Psoas muscle (tissue), 7 donors: ENCODE measurements at regions not wholly inside any gene's neighbourhood (a gene's known extent, or its start where the extent isn't known, plus 50 kb on each side); places are given as distances from the start of the nearest gene placed in this dataset.

Experiments
- ATAC-seq, 4 donors: fragments of 200-7000 bp; cut with Tn5 transposase; one replicate each; pipeline ENCODE4 v1.9.1; 2020; ENCODE audit warnings: moderate library complexity in 3 of 4, mild to moderate bottlenecking in 2 of 4
- DNase-seq, 2 donors: peaks; one replicate each; pipeline ENCODE4 v3.0.0-alpha.2; 2020
- H3K27ac ChIP-seq: fragments of 200-600 bp; one replicate; pipeline ENCODE4 v1.8.0; 2022
- H3K27me3 ChIP-seq, 3 donors: fragments of 200-600 bp in 1 of 3; one replicate each; pipeline versions ENCODE4 v1.6.1 to v1.8.0; 2013 to 2022; ENCODE audit warnings: low read length in 2 of 3, mild to moderate bottlenecking in 2 of 3, moderate library complexity in 1 of 3; ENCODE audit not compliant: insufficient read depth in 3 of 3
- H3K36me3 ChIP-seq, 2 donors: fragments of 200-600 bp in 1 of 2; one replicate each; pipeline versions ENCODE4 v1.6.1 to v1.8.0; 2013 to 2022; ENCODE audit warnings: low read depth in 1 of 2, mild to moderate bottlenecking in 1 of 2, moderate library complexity in 1 of 2; ENCODE audit not compliant: insufficient read depth in 1 of 2
- H3K4me1 ChIP-seq: fragments of 200-600 bp; one replicate; pipeline ENCODE4 v1.8.0; 2022
- H3K4me3 ChIP-seq: fragments of 200-600 bp; one replicate; pipeline ENCODE4 v1.8.0; 2022; ENCODE audit warnings: mild to moderate bottlenecking
- H3K9me3 ChIP-seq: fragments of 200-600 bp; one replicate; pipeline ENCODE4 v1.8.0; 2022
- CTCF ChIP-seq: fragments of 200-600 bp; IDR thresholded peaks from one replicate; pipeline ENCODE4 v1.8.0; 2022; ENCODE audit warnings: antibody characterized with exemption
- WGBS, 3 donors: extraction: QIAGEN DNeasy Blood & Tissue Kit; methylation state at CpG; one replicate each; pipeline versions ENCODE4 v1.1.6 to v1.1.7; 2013; 5-methylcytosine and 5-hydroxymethylcytosine counted together
- intact Hi-C, 2 donors: fragments of 100-400 bp; cut with DNase I; formaldehyde crosslinking; loops; one replicate each; pipeline versions ENCODE4 v1.11.0 to v1.14.2; 2022
- donor health status: healthy with polysubstance abuse.
- donor health status: DM: no; HTN: no; CAD: no; lungs with moderate emphysema.
- donor health status: Bipolar disorder and iron deficiency.
- donor health status: healthy.
- donor health status: DM: yes; HTN: yes; CAD: no.
- donor health status: DM: no; HTN: no; CAD: no.
- donor health status: DM: yes; HTN: yes; CAD: no.

GRCh38 chr5:138698713-138699112 is 54.5 kb upstream of the CTNNA1 start:
- 80 to 89% (median 82%) methylated on average over 5 of the region's 5 CpGs for WGBS, 3 donors
- H3K27me3 ChIP-seq, result no peaks in the 10 kb centered on the region
- no peaks in the 10 kb centered on the region for H3K4me1 ChIP-seq
- H3K27ac ChIP-seq, result no peak overlapping the region
- intact Hi-C loops, result no loop called here
- DNase-seq (no peak), ATAC-seq (no peak)
- no peaks in the 10 kb centered on the region for H3K36me3 ChIP-seq
- H3K9me3 ChIP-seq, result no peaks in the 10 kb centered on the region
- no peak overlapping the region for H3K4me3 ChIP-seq
- TF ChIP-seq CTCF, result no peak

- no peak for ATAC-seq
- DNase-seq, result no peak
- no peaks in the 10 kb centered on the region for H3K27me3 ChIP-seq
- H3K27ac ChIP-seq, result no peak overlapping the region
- TF ChIP-seq CTCF, result no peak
- H3K4me3 ChIP-seq, result no peak overlapping the region
- intact Hi-C loops, result no loop called here
- no peaks in the 10 kb centered on the region for H3K4me1 ChIP-seq
- 76 to 83% (median 79%) methylated on average over 7 of the region's 7 CpGs for WGBS, 3 donors
- no peaks in the 10 kb centered on the region for H3K36me3 ChIP-seq
- H3K9me3 ChIP-seq, result no peaks in the 10 kb centered on the region
Measured at GRCh38 chr5:138697720-138698360, 55.4 kb upstream of the CTNNA1 start.

- ATAC-seq (no peak), DNase-seq (no peak)
- Histone ChIP-seq H3K4me3 (no peak overlapping the region), H3K36me3 (no peaks in the 10 kb centered on the region), H3K27ac (no peak overlapping the region), H3K27me3 (no peaks in the 10 kb centered on the region), H3K4me1 (no peaks in the 10 kb centered on the region), H3K9me3 (no peaks in the 10 kb centered on the region)
- intact Hi-C loops, result no loop called here
- WGBS, 3 donors, result 66 to 93% (median 77%) methylated on average over 6 of the region's 6 CpGs
- no peak for TF ChIP-seq CTCF
Measured at GRCh38 chr5:138696501-138696900, 56.7 kb upstream of the CTNNA1 start.

GRCh38 chr5:138695781-138696180 is 57.4 kb upstream of the CTNNA1 start:
- WGBS, 3 donors, result 76 to 92% (median 89%) methylated on average over 3 of the region's 3 CpGs
- Histone ChIP-seq H3K4me1 (no peaks in the 10 kb centered on the region), H3K9me3 (no peaks in the 10 kb centered on the region), H3K27ac (no peak overlapping the region), H3K36me3 (no peaks in the 10 kb centered on the region), H3K27me3 (no peaks in the 10 kb centered on the region), H3K4me3 (no peak overlapping the region)
- intact Hi-C loops, result no loop called here
- DNase-seq, result no peak
- ATAC-seq, result no peak
- TF ChIP-seq CTCF, result no peak

GRCh38 chr5:138694146-138694545 is 59.1 kb upstream of the CTNNA1 start:
- ATAC-seq (no peak), DNase-seq (no peak)
- Histone ChIP-seq H3K4me3 (no peak overlapping the region), H3K27me3 (no peaks in the 10 kb centered on the region), H3K36me3 (no peaks in the 10 kb centered on the region), H3K9me3 (no peaks in the 10 kb centered on the region), H3K4me1 (no peaks in the 10 kb centered on the region), H3K27ac (no peak overlapping the region)
- intact Hi-C loops, result no loop called here
- 95 to 98% (median 96%) methylated on average over 3 of the region's 3 CpGs for WGBS, 3 donors
- TF ChIP-seq CTCF, result no peak
